Caki2 (cell line): ENCODE measurements at regions not wholly inside any gene's neighbourhood (a gene's known extent, or its start where the extent isn't known, plus 50 kb on each side); places are given as distances from the start of the nearest gene placed in this dataset.
"Not testable (repeated sequence)": the region's sequence is repeated elsewhere in the genome, so short reads cannot be mapped to it uniquely, and the experiment has no call there.

Experiments
- DNase-seq: peaks from one replicate; pipeline ENCODE4 v3.0.0-alpha.2; 2015; ENCODE audit warnings: low read depth
- in situ Hi-C: cut with HindIII; loops from 2 replicates; pipeline ENCODE4 v1.10.0; 2016; ENCODE audit warnings: low sequenced_read_pairs, low pct_unique_long_range_greater_than_20kb, mixed read lengths

GRCh38 chr3:124354150-124354549 is 362.2 kb upstream of the ROPN1 start:
- in situ Hi-C loops = no loop called here

GRCh38 chr3:124358156-124358555 is 366.2 kb upstream of the ROPN1 start:
- in situ Hi-C loops = no loop called here
- no peak for DNase-seq

More at GRCh38 chr3:124354150-124354549, 362.2 kb upstream of the ROPN1 start:
- DNase-seq = no peak

GRCh38 chr3:124360155-124360554 is 368.2 kb upstream of the ROPN1 start:
- no peak for DNase-seq
- in situ Hi-C loops = no loop called here

GRCh38 chr3:124360563-124360962 is 368.6 kb upstream of the ROPN1 start:
- no peak for DNase-seq
- in situ Hi-C loops = no loop called here

- DNase-seq = no peak
- in situ Hi-C loops = no loop called here
Measured at GRCh38 chr3:124361566-124361965, 368.7 kb upstream of the UMPS start.

GRCh38 chr3:124362455-124362854 is 367.8 kb upstream of the UMPS start:
- in situ Hi-C loops = no loop called here
- no peak for DNase-seq

- in situ Hi-C loops = no loop called here
- peak; percentile 79 for DNase-seq
Measured at GRCh38 chr3:124363476-124363875, 366.8 kb upstream of the UMPS start.

GRCh38 chr3:124364317-124365020 is 365.8 kb upstream of the UMPS start:
- in situ Hi-C loops = no loop called here
- DNase-seq = no peak

- DNase-seq, in situ Hi-C loops: not testable (repeated sequence)
Measured at GRCh38 chr3:124366655-124367054, 363.6 kb upstream of the UMPS start.

- in situ Hi-C loops = no loop called here
- DNase-seq = no peak
Measured at GRCh38 chr3:124372775-124373174, 357.5 kb upstream of the UMPS start.

- DNase-seq = no peak
- in situ Hi-C loops = no loop called here
Measured at GRCh38 chr3:124373524-124373923, 356.7 kb upstream of the UMPS start.

GRCh38 chr3:124374583-124374982 is 355.7 kb upstream of the UMPS start:
- DNase-seq = no peak
- in situ Hi-C loops = no loop called here

GRCh38 chr3:124381575-124382333 is 348.5 kb upstream of the UMPS start:
- no peak for DNase-seq
- in situ Hi-C loops = no loop called here

- DNase-seq = no peak
- in situ Hi-C loops = no loop called here
Measured at GRCh38 chr3:124383051-124383450, 347.2 kb upstream of the UMPS start.

GRCh38 chr3:124383846-124384466 is 346.3 kb upstream of the UMPS start:
- DNase-seq = no peak
- in situ Hi-C loops = no loop called here

- in situ Hi-C loops = no loop called here
Measured at GRCh38 chr3:124384527-124384926, 345.7 kb upstream of the UMPS start.

GRCh38 chr3:124385996-124386395 is 344.3 kb upstream of the UMPS start:
- no peak for DNase-seq
- in situ Hi-C loops = no loop called here

More at GRCh38 chr3:124384527-124384926, 345.7 kb upstream of the UMPS start:
- no peak for DNase-seq

- no peak for DNase-seq
- in situ Hi-C loops = no loop called here
Measured at GRCh38 chr3:124386996-124387595, 343.2 kb upstream of the UMPS start.

GRCh38 chr3:124391774-124392173 is 338.5 kb upstream of the UMPS start:
- DNase-seq = no peak
- in situ Hi-C loops = no loop called here
